Activated naive CD4-positive, alpha-beta T cell (primary cell): ENCODE measurements at regions not wholly inside any gene's neighbourhood (a gene's known extent, or its start where the extent isn't known, plus 50 kb on each side); places are given as distances from the start of the nearest gene placed in this dataset.

Experiments
- DNase-seq, 4 experiments: peaks; one replicate each; lab custom pipeline; 2025; lab: John Stamatoyannopoulos, UW

DNA sequence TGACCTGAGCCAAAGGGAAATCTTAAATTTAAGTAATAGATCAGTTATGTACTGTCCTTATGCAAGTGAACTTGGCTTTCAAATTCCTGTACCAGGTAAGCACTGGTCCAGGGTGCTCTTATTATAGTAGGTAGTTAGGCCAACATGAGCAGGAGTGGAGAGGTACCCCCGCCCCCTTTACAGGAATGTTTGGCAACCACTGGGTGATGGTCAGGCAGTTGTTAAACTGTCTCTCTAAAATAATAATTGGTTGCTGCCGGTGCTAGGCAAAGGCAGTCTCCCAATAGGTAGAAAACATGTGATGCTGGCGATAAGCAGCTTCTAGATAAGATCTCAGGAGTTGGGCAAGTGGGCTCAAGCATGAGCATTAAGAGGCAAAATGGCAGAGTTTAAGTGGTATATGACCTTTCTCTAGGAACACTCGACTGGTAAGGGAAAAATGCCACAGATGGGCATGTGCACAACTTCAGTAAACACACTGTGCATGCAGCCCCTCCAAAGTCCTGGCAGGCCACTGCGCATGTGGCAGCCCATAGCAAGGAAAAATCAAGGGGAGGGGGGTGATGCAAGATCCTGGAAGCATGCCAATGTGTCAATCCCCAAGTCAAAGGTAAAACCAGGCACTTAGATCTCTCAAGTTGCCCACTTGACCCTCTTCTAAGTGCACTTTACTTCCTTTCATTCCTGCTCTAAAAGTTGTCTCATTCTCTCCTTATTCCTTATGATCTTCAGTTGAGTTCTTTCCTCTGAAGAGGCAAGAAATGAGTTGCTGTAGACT, 1239.7 kb downstream of the C4orf33 start:
- DNase-seq = no peak

DNA sequence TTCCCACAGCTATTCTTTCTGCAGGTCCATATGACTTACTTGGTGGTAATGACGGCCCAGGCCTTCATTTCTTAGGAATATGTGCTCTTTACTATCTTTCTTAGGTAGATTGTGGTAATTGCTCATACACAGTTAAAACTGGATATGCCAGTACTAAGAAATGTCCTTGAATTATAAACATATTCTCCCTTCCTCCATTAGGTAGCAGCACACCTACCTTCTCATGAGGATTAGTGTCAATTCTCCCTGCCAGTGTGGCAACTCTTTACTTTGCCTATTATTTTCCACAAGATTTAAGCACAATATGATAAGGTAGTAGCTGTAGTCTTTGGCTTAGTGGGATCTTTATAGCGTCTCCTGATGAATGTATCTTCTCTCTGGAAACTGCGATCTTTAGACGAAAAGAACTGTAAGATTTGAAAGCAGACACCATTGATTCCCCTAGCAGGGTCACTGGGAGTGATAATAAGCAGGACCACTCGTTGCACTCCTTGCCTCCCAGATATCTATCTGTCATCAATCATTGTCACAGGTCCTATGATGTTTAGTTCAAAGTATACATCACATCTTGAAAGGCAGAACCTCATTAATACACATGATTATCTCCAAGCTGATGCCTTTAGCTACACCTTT, 1240.7 kb downstream of the C4orf33 start:
- no peak for DNase-seq

- DNase-seq = no peak
Measured at GRCh38 chr4:130338851-130339250, 1242.9 kb downstream of the C4orf33 start.

GRCh38 chr4:130349745-130350144, 1253.8 kb downstream of the C4orf33 start:
- DNase-seq = no peak

- no peak for DNase-seq
Measured at GRCh38 chr4:130356873-130357272, 1260.9 kb downstream of the C4orf33 start.

DNA sequence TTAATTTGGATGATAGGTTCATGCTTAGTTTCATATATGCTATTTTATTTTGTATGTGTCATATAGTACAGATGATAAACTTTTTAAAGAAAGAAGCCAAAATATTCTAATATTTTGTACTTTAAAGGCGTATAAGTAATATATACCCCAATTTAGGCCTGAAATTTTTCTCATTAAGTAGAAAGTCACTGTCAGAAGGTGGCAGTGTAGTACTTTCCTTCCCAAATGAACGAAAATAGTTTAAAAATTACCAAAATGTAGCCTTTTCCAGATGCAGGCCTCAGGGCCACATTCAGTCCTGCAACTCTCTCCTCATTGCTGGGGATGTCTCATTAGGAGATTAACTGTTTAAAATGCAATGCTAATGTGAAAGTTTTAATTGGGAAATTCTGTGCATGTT, 1263.6 kb downstream of the C4orf33 start:
- no peak for DNase-seq

- DNase-seq = no peak
Measured at GRCh38 chr4:130361616-130362015, 1265.7 kb downstream of the C4orf33 start.

DNA sequence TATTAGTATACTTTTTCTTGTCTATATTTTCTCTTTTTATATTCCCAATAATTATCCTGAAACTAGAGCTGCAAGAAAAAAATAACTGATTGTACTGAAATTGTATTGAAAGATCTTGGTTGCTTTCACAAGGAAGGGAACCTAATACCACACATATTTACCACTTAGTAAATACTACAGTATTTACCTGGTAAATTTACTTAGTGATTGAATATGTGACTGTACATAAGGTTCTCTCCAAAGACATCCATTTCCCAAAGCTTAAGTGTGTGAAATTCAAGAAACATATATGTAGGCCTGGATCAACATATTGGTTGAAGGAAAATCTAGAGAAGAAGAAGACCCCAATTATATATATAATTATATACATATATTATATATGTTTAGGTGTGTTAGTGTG, 1272.7 kb downstream of the C4orf33 start:
- DNase-seq = no peak

DNA sequence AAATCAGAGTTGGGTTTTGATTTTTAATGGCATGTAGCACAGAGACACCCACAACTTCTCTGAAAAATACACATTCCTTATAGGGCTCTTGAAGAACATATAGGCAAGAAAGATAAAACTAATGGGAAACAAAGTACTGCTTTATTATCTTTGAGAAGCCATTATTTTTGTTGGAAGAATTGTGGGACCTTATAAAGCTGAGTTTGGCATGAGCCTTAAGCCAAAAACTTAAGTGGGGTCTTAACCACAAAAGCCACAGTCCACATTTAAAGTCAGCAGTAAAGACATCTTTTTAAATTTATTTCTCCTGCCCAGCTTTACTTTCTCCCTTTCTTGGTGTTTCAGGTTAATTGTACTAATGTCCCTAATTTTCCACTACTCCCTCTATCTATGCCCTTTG, 1297.3 kb downstream of the C4orf33 start:
- DNase-seq = no peak

DNA sequence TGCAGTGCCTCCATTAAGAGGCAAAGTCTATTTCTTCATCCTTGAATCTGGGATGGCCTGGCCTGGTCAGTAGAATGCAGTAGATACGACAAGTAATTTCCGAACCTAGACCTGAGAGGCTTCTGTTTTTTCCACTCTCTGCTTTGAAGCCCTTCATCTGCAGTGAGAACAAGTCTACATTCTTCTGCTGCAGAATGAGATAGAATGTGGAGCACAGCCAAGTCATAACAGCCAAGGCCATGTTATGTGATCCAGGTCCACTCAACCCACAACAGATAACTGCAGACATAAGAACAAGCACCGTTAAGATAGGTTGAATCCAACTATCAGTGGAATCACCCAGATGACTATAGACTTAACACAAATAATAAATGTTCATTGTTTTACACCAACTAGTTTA, 1297.7 kb downstream of the C4orf33 start:
- DNase-seq = no peak

DNA sequence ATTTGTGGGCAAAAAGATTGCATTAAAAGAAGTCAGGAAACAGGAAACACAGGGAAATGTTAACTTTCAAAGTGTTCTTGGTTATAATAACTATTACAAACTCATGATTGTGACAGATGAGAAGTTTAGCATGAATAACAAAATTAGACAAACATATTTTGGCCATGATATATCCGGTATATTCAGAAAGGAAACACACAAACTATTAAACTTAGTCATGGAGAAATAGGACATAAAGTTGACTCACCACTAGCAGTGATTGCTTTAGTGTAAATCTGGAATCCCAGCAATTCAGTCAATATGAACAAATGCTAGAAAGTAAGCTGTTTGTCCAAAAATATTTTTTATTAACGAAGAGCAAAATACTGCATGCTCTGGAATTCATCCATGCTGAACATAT, 1299.9 kb downstream of the C4orf33 start:
- DNase-seq = no peak

DNA sequence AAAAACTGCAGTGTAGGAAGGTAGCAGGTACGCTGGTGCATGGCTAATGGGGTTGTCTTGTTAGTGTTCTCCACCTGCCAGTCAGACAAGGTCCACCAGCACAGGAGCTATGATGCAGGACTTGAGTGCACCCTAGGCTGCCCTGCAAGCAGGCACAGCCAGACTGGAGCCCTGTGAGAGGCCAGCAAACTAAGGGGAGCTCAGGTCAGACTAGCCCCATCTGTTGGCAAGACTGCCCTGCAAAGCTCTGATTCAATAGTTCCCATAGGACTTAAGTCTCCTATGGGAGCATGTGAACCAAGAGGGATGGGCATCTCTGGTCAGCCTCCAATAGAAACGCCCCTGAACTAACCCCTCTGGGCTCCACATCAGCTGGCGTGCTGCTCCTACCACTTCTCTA, 1307.3 kb downstream of the C4orf33 start:
- DNase-seq = no peak

DNA sequence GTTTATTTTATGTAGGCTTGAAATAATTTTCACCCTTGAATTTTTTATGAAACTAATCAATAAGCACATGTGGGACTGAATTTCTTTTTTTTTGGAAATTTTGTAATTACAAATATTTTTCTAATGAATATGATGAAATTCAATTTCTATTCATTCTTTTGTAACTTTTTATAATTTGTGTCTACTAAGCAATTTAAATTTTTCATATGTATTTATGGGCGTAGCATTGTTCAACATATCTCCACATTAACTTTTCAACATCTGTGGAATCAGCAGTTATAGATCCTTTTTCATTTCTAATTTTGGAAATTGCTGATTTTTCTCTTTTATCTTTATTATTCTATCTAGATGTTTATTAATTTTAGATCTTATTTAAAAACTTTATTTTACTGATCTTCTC, 1320.3 kb downstream of the C4orf33 start:
- DNase-seq = no peak

- DNase-seq = no peak
Measured at GRCh38 chr4:130419211-130419975, 1323.4 kb downstream of the C4orf33 start.

DNA sequence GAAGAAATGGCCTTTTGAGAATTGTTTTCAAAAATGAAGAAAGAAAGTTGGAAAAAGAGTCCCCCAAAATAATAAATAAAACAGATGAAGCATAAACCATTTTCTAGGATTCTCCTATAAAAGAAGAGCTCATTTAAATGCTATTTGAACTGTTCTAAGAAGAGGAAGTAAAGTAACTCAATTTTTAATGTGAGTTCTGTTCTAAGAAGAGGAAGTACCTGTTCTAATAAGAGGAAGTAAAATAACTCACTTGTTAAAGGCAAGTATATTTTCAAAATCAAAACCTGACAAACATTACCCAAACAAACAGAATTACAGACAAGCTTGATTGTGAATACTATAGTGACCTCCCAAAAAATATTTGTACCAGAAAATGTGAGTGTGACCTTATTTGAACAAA, 1326.3 kb downstream of the C4orf33 start:
- DNase-seq = no peak

- DNase-seq = no peak
Measured at GRCh38 chr4:130424211-130424610, 1328.3 kb downstream of the C4orf33 start.

DNA sequence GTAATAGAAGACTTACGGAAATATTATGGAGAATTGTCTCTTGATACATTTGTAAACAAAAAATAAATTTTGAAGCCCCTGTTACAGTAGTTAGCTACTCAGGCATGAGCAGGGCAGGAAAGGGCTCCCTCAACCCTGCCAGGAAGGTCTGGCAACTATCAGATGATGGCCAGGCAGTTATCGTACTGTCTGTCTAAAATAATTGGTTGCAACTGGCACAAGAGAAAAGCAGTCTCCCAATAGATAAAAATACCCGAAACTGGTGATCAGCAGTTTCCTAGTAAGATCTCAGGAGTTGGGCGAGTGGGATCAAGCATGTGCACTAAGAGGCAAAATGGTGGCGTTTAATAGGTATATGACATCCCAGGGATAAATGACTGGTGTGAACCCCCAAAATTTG, 1336.3 kb downstream of the C4orf33 start:
- no peak for DNase-seq

GRCh38 chr4:130449741-130450140, 1353.8 kb downstream of the C4orf33 start:
- DNase-seq = no peak

GRCh38 chr4:130468340-130468739, 1372.4 kb downstream of the C4orf33 start:
- no peak for DNase-seq

DNA sequence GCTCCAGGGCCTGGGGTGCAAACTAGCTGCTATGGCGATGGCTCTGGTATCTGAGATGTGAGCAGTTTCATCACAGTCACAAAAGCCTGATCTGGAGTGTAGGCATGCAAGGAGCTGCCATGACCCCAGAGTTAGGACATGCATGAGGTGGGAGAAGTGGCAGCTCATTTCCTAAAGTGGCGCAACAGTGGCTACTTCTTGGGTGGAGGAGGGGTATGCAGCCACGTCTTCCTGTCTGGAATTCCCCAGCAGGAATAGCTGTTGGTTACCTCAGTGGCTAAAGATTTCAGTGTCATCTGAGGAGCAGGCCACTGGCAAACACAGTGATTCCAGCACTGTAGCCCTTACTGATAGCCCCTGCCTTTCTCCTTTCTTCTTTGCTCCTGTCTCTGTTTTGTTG, 1382.5 kb downstream of the C4orf33 start:
- no peak for DNase-seq

- no peak for DNase-seq
Measured at GRCh38 chr4:130479020-130479419, 1383.1 kb downstream of the C4orf33 start.

DNA sequence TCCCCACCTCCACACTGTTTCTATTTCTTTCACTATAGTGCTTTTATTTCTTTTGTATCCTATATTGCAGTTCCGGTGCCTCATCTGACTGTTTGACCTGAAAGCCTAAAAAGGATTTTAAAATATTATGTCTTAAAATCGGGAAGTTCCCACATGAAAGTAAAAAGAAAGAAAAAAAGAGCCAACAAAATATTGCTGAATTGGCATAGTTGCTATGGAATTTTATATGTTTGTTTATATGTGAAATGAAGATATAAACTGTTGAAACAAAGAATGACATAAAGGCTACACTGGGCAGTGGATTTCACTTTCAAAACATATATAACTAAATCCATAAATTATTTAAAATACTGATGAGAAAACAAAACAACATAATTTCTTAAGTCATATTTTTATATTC, 1383.7 kb downstream of the C4orf33 start:
- DNase-seq = no peak

- no peak for DNase-seq
Measured at GRCh38 chr4:130484826-130485225, 1388.9 kb downstream of the C4orf33 start.
